ENCODE measurements at regions not wholly inside any gene's neighbourhood (a gene's known extent, or its start where the extent isn't known, plus 50 kb on each side); places are given as distances from the start of the nearest gene placed in this dataset.

DNA sequence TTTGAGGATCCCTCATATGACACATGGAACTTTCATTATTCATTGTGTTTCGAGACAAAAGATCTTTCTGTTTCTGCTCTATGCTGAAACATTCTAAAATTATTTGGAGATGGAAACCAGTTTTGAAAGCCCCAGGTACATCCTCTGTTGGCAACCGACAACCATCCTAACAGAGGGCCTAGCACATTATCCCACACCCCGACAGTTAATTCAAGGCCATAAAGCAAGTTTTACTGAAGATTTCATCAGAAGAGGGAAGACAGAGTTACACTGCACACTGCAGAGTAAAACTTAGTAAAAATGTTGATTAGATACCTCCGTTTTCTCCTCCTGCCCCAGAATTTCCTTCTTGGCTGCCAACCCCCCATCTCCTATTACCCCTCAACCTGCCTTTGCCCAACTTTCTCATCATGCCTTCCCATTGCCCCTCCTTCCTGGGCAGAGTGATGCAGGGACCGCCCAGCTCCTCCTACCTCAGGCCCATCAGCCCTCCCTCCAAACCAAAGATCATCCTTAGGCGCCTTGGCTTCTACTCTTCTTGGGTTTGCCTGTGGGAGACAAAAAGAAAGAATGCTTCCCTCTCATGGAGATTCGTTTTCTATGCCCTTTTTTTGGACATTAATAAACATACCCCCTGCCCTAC lies 52.9 kb upstream of the CITED4 start:
- DNase-seq (ENCODE audit: low spot score), result no peak

DNA sequence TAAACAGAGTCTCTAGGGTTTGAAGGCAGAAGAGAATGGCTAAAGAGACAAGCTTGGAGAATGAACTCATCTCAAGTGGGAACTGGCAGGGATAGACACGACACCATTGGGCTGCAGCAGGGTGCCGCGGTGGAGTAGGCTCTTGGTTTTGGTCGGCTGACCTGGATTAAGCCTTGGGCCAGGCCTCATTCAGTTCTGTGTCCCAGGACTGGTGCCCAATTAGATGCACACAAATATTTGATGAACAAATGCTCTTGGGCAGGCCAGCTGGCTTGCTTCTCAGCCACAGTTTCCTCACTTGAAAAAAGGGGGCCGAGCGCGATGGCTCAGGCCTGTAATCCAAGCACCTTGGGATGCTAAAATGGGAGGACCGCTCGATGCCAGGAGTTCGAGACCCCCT lies 53.4 kb upstream of the CITED4 start:
- no peak for DNase-seq (ENCODE audit: low spot score)

DNA sequence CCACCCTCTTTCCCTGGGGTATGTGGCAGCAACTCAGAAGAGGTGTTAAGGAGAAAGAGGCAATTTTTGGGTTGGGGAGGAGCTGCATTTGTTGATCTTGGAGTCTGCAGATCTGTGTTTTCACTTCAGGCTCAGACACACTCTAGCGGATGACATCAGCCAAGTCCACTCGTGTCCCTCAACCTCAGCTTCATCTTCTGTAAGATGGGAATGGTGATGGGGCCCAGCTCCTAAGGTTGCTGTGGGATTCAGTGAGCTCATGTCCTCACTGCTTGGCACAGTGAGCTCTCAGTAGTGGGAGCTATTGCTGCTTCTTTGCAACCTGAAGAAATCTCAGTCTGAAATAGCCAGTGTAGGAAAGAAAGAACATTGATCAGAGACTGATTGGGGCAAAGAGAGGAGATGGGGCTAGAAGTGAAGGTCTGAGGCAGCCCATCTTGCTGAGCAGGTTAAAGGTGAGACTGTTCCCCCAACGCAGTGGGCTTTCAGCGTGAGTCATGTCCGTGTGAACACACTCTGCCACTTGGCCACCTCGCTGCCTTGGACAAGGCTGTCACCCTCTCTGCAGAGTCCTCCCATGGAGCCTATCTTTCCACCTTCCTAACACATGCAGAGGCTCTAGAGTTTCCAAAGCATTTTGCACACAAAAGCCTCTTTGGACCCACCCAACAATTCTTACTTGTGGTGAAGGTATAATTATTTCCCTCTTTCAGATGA lies 56.0 kb upstream of the CITED4 start:
- no peak for DNase-seq (ENCODE audit: low spot score)

DNA sequence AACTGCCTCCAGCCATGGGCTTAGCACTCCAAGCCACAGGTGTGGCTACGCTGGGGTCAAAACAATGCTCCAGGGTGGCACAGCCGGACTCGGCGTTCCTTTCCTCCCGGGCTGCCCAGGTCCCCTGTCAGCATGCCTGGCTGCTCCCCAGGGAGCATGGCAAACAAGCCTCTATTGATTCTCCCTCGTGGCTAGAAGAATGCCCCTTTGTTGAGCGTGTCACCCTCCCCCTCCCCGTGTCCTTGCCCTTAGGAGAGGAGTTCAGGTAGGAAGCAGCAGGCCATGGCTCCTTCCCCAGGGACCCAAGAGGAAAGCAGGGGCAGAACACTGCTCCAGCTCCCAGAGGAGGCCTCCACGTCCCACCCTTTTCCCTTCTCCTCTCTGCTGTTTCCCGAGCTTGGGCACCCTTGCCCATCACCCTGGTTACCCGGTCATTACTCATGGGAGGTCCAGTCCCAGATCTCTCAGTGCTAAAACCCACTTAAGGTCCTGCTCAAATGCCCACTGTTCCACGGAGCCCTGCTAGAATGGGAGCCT lies 57.4 kb upstream of the CITED4 start:
- DNase-seq (ENCODE audit: low spot score), result peak; percentile 70

DNA sequence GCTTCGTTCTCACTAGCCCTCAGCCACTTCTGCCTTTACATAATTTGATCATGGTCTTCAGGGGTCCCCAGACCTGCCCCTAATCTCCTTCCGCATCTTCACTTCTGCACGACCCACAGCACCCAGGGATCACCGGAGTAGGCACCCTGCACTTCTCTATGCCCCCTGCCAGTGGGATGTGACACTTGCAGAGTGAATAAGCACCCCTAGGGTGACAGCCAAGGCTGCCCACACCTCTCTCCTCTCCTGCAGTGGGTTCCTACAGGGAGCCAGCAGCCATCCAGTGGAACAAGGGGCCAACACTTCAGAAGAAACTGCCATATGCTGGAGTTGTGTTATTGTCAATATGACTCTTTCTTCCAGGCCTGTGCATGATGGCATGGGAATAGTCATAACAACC lies 58.0 kb upstream of the CTPS1 start:
- DNase-seq (ENCODE audit: low spot score), result no peak

DNA sequence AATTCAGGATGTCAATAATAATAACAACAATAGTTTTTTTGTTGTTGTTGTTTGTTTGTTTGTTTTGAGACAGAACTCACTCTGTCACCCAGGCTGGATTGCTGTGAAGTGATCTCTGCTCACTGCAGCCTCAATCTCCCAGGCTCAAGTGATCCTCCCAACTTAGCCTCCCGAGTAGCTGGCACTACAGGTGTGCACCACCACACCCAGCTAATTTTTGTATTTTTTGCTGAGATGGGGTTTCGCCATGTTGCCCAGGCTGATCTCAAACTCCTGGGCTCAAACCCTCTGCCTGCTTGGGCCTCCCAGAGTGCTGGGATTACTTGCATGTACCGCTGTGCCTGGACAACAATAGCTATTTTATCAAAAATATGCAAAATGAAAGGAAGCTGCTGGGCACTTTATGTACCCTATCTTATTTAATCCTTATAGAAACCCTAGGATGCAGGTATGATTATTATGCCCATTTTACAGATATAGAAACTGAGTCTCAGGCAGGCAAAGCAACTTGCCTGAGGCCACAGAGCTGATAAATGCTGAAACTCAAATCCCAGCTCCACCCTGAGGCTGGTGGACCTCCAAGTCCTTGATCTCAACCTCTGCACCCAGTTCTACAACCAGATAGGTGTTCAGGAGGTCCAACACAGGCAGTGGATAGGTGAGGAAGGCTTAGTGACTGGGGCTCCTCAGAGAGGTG lies 57.4 kb upstream of the CTPS1 start:
- no peak for DNase-seq (ENCODE audit: low spot score)

DNA sequence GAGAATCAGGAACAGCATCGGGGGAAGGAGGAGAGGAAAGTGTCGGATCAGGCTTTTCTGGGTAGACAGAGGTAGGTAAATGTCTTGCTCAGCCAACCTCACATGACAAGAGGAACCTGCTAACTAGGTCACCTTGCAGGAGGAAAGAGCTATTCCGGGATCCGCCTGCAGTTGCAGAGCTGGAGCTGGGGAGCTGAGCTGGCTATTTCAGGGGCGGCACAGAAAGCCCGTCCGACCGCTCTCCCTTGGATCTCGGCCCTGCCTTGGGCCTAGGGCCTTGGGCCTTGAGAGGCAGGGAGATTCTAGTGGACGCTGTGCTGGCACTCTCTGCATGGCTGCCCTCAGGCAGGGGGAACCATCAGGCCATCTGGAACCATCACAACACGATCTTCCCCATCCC lies 56.5 kb upstream of the CTPS1 start:
- no peak for DNase-seq (ENCODE audit: low spot score)

DNA sequence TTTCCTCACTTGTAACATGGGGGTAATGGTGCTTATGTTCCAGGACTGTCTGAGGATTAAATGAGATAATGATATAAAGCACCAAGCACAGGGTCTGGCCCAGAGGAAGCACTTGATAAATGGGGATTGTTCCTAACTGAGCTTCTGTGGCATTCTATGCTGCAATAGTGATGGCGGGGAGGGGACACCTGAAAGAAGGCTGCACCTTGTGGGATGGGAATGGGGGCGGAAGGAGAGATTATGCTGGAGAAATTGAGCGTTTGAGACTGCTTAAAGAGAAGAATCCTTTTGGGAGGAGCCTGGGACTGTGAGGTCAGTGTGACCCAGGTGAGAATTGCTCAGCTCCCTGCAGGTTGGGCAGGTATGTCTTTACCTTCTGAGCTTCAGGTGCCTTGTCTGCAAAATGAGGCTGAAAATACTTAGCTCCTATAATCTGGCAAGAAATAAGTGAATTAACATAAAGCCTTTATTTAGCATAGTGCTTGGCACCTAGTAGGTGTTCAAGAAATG lies 55.9 kb upstream of the CTPS1 start:
- no peak for DNase-seq (ENCODE audit: low spot score)

DNA sequence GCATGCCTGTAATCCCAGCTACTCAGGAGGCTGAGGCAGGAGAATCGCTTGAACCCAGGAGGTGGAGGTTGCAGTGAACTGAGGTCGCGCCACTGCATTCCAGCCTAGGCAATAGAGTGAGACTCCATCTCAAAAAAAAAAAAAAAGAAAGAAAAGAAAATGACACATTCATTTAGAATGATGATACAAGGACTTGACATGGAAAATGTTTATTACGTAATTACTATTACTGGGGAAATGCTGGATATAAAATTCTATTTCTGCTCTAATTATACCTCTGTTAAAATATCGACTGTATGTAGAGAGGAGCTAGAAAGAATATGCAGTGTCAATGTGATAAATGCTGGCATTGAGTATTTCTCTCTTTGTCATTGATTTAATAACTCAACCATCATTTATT lies 54.7 kb upstream of the CTPS1 start:
- DNase-seq (ENCODE audit: low spot score), result no peak

DNA sequence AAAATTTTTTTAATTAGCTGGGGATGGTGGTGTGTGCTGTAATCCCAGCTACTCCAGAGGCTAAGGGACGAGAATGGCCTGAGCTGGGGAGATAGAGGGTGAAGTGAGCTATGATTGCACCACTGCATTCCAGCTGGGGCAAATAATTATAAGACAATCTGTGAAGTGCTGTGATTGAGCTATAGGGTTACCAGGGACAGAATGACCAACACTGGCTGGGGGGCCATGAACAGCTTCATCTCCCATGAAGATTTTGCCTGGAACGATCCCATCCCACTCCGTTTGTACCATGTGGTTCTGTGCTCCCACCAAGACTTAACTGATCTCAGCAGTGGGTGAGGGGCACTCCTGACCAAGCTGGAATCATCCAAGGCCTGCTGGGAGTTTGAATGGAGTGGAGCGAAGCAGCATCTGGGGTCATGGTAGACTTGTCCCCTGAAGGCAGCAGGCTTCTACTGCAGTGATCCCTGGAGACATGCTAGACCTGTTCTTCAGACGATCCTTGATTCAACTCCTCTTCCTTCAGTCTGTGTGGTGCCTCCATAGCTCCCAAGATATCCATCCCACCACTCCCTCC lies 53.6 kb upstream of the CTPS1 start:
- DNase-seq (ENCODE audit: low spot score), result no peak

DNA sequence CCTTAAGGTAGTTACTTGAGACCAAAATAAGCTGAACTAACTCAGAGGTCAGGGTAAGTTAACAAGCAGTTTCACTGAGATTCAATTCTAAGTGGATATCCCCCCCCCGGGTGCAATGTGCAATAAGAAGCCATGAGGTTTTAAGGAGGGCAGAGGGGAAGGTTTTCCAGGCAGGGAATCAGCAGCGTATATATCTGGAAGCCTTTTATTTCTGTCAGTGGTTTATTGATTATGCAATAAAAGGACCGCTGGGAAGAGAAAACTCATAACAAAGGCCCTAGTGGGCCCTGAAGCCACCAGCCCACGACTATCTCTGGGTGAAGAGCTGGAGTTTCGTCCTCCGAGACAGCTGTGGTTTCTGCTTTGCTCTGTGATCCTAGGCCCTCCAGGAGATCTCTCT lies 53.1 kb upstream of the CTPS1 start:
- no peak for DNase-seq (ENCODE audit: low spot score)

DNA sequence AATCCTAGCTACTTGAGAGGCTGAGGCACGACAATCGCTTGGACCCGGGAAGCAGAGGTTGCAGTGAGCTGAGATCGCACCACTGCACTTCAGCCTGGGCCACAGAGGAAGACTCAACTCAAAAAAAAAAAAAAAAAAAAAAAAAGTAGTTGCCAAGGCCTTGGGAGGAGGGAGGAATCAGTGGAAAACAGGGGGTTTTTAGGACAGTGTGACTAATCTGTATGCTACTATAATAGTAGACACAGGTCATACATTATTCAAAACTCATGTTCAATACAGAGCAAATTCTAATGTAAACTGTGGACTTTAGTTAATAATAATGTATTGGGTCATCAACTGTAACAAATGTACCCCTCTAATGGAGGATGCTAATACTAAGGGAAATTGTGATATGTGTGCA lies 51.7 kb upstream of the CTPS1 start:
- no peak for DNase-seq (ENCODE audit: low spot score)

DNA sequence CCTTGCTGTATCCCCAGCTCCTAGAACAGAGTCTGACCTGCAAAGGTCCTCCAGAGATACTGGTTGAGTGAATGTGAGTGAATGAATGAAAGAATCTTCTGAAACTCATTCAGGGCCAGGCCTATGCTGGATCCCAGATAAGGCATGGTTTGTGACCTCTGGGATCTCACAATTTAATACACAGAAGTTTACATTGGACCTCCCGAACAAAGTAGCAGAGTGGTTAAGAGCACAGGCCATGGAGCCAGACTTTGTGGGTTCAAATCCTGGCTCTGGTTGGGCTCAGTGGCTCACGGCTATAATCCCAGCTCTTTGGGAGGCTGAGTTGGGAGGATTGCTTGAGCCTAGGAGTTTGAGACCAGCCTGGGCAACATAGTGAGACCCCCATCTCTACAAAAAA lies 50.8 kb upstream of the CTPS1 start:
- no peak for DNase-seq (ENCODE audit: low spot score)

DNA sequence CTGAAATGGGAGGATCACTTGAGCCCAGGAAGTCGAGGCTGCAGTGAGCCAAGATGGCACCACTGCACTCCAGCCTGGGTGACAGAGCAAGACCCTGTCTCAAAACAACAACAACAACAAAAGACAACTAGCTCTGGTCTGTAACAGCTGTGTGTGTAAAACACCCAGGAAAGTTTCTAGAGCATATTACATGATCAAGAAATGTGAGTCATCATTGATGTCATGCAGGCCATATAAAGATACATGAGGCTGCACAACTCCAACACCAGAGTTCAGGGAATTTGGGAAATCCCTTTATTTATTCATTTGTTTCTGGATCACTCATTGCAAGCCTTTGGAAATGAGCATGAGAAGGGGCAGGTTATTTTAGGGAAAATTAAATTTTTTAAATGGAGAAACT lies 50.3 kb upstream of the CTPS1 start:
- DNase-seq (ENCODE audit: low spot score), result no peak

All from HuH-7.5 (cell line).